OCI-LY7 (cell line): ENCODE measurements at regions not wholly inside any gene's neighbourhood (a gene's known extent, or its start where the extent isn't known, plus 50 kb on each side); places are given as distances from the start of the nearest gene placed in this dataset.

Source experiments
- EZH2phosphoT487 ChIP-seq: fragments of 200-600 bp; sonication (generic); IDR thresholded peaks from 2 replicates; pipeline ENCODE4 v1.6.1; 2018; ENCODE audit warnings: low read depth, borderline replicate concordance, mild to moderate bottlenecking, mixed run types, antibody characterized with exemption, low read length, moderate library complexity, mixed read lengths
- TF ChIP-seq, protein P1 (sequence below): fragments of 200-600 bp; sonication (generic); conservative IDR thresholded peaks from 2 replicates; pipeline ENCODE4 v1.5.1; 2014; ENCODE audit warnings: mild to moderate bottlenecking, antibody characterized with exemption, low read length, moderate library complexity, mixed read lengths

GRCh38 chr10:91567815-91568214 is 65.1 kb downstream of the PPP1R3C start:
- TF ChIP-seq, protein P1, sequence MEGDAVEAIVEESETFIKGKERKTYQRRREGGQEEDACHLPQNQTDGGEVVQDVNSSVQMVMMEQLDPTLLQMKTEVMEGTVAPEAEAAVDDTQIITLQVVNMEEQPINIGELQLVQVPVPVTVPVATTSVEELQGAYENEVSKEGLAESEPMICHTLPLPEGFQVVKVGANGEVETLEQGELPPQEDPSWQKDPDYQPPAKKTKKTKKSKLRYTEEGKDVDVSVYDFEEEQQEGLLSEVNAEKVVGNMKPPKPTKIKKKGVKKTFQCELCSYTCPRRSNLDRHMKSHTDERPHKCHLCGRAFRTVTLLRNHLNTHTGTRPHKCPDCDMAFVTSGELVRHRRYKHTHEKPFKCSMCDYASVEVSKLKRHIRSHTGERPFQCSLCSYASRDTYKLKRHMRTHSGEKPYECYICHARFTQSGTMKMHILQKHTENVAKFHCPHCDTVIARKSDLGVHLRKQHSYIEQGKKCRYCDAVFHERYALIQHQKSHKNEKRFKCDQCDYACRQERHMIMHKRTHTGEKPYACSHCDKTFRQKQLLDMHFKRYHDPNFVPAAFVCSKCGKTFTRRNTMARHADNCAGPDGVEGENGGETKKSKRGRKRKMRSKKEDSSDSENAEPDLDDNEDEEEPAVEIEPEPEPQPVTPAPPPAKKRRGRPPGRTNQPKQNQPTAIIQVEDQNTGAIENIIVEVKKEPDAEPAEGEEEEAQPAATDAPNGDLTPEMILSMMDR: no peak
- no peak for TF ChIP-seq EZH2phosphoT487
